SK-N-SH (cell line): ENCODE measurements at regions not wholly inside any gene's neighbourhood (a gene's known extent, or its start where the extent isn't known, plus 50 kb on each side); places are given as distances from the start of the nearest gene placed in this dataset.

Experiments
- EP300 ChIP-seq, 2 experiments: IDR thresholded peaks; 2 replicates each; pipeline versions ENCODE4 v1.4.0 to v1.6.1; 2012; ENCODE audit warnings: borderline replicate concordance in 1 of 2, low read depth in 1 of 2, low read length in 1 of 2
- FOXJ3 ChIP-seq: sonication (generic); formaldehyde crosslinking; IDR thresholded peaks from 2 replicates; pipeline ENCODE4 v1.5.1; 2020; ENCODE audit warnings: mild to moderate bottlenecking, missing genetic modification reagents
- FOXM1 ChIP-seq: IDR thresholded peaks from 2 replicates; pipeline ENCODE4 v1.4.0; 2012; ENCODE audit warnings: low read depth, mild to moderate bottlenecking
- GABPA ChIP-seq: IDR thresholded peaks from 2 replicates; pipeline ENCODE4 v1.4.0; 2012; ENCODE audit warnings: low read depth, mild to moderate bottlenecking
- JUND ChIP-seq: IDR thresholded peaks from 2 replicates; pipeline ENCODE4 v1.4.0; 2012
- MXI1 ChIP-seq: IDR thresholded peaks from 2 replicates; pipeline ENCODE4 v1.6.1; 2012; ENCODE audit warnings: mild to moderate bottlenecking, low read depth, low read length, improper control_type of control experiment
- POLR2AphosphoS5 ChIP-seq: IDR thresholded peaks from 2 replicates; pipeline ENCODE4 v1.6.1; 2012; ENCODE audit warnings: low read depth, low read length
- RAD21 ChIP-seq: IDR thresholded peaks from 2 replicates; pipeline ENCODE4 v1.6.1; 2012; ENCODE audit warnings: mild to moderate bottlenecking, low read length
- RFX5 ChIP-seq: IDR thresholded peaks from 2 replicates; pipeline ENCODE4 v1.6.1; 2012; ENCODE audit warnings: mild to moderate bottlenecking, improper control_type of control experiment, low read length
- TEAD4 ChIP-seq: IDR thresholded peaks from 2 replicates; pipeline ENCODE4 v1.4.0; 2012; ENCODE audit warnings: mild to moderate bottlenecking, borderline replicate concordance; ENCODE audit not compliant: insufficient read depth
- TF ChIP-seq, protein P1 (sequence below): IDR thresholded peaks from 2 replicates; pipeline ENCODE4 v1.4.0; 2012; ENCODE audit warnings: low read depth
- TF ChIP-seq, protein P2 (sequence below): fragments of 200-600 bp; sonication (generic); IDR thresholded peaks from 2 replicates; pipeline ENCODE4 v1.6.1; 2017; ENCODE audit warnings: antibody characterized with exemption, mild to moderate bottlenecking, moderate library complexity
- TF ChIP-seq, protein P3 (sequence below): IDR thresholded peaks from 2 replicates; pipeline ENCODE4; 2012
- TF ChIP-seq, protein P4 (sequence below): IDR thresholded peaks from 2 replicates; pipeline ENCODE4 v1.6.1; 2012; ENCODE audit warnings: mild to moderate bottlenecking, low read depth, low read length, moderate library complexity

DNA sequence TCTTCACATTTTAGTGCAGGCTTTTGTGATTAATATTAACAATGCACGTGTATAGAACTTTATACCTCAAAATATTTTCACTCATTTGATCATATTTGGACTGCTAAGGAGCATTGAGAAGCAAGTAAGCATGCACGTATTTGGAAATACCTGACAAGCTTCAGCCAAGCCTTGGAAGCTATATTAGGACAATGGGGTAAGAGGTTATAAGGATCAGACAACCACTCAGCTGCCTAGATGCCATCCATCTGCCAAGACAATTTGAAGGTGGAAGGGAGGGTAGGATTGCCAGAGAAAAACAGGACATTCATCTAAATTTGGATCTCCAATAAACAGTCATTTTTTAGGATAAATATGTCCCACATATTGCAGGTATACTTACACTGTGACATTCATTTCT lies 394.9 kb upstream of the CFAP20DC start:
- TF ChIP-seq, protein P1, sequence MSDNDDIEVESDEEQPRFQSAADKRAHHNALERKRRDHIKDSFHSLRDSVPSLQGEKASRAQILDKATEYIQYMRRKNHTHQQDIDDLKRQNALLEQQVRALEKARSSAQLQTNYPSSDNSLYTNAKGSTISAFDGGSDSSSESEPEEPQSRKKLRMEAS: no peak
- TF ChIP-seq, protein P2, sequence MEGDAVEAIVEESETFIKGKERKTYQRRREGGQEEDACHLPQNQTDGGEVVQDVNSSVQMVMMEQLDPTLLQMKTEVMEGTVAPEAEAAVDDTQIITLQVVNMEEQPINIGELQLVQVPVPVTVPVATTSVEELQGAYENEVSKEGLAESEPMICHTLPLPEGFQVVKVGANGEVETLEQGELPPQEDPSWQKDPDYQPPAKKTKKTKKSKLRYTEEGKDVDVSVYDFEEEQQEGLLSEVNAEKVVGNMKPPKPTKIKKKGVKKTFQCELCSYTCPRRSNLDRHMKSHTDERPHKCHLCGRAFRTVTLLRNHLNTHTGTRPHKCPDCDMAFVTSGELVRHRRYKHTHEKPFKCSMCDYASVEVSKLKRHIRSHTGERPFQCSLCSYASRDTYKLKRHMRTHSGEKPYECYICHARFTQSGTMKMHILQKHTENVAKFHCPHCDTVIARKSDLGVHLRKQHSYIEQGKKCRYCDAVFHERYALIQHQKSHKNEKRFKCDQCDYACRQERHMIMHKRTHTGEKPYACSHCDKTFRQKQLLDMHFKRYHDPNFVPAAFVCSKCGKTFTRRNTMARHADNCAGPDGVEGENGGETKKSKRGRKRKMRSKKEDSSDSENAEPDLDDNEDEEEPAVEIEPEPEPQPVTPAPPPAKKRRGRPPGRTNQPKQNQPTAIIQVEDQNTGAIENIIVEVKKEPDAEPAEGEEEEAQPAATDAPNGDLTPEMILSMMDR: no peak
- TF ChIP-seq RFX5: no peak
- TF ChIP-seq TEAD4: no peak
- no peak for TF ChIP-seq EP300 (IDR thresholded peaks at IDR 0.05; ENCODE audit: borderline replicate concordance in 1 of 2, low read depth in 1 of 2, low read length in 1 of 2)
- TF ChIP-seq, protein P3, sequence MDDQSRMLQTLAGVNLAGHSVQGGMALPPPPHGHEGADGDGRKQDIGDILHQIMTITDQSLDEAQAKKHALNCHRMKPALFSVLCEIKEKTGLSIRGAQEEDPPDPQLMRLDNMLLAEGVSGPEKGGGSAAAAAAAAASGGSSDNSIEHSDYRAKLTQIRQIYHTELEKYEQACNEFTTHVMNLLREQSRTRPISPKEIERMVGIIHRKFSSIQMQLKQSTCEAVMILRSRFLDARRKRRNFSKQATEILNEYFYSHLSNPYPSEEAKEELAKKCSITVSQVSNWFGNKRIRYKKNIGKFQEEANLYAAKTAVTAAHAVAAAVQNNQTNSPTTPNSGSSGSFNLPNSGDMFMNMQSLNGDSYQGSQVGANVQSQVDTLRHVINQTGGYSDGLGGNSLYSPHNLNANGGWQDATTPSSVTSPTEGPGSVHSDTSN: no peak
- TF ChIP-seq, protein P4, sequence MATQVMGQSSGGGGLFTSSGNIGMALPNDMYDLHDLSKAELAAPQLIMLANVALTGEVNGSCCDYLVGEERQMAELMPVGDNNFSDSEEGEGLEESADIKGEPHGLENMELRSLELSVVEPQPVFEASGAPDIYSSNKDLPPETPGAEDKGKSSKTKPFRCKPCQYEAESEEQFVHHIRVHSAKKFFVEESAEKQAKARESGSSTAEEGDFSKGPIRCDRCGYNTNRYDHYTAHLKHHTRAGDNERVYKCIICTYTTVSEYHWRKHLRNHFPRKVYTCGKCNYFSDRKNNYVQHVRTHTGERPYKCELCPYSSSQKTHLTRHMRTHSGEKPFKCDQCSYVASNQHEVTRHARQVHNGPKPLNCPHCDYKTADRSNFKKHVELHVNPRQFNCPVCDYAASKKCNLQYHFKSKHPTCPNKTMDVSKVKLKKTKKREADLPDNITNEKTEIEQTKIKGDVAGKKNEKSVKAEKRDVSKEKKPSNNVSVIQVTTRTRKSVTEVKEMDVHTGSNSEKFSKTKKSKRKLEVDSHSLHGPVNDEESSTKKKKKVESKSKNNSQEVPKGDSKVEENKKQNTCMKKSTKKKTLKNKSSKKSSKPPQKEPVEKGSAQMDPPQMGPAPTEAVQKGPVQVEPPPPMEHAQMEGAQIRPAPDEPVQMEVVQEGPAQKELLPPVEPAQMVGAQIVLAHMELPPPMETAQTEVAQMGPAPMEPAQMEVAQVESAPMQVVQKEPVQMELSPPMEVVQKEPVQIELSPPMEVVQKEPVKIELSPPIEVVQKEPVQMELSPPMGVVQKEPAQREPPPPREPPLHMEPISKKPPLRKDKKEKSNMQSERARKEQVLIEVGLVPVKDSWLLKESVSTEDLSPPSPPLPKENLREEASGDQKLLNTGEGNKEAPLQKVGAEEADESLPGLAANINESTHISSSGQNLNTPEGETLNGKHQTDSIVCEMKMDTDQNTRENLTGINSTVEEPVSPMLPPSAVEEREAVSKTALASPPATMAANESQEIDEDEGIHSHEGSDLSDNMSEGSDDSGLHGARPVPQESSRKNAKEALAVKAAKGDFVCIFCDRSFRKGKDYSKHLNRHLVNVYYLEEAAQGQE: no peak
- TF ChIP-seq JUND: no peak
- no peak for TF ChIP-seq POLR2AphosphoS5
- TF ChIP-seq FOXJ3 (CRISPR knock-in tag): no peak
- TF ChIP-seq FOXM1: no peak
- TF ChIP-seq MXI1: no peak
- TF ChIP-seq RAD21: no peak
- no peak for TF ChIP-seq GABPA
